ENCODE measurements at regions not wholly inside any gene's neighbourhood (a gene's known extent, or its start where the extent isn't known, plus 50 kb on each side); places are given as distances from the start of the nearest gene placed in this dataset.

DNA sequence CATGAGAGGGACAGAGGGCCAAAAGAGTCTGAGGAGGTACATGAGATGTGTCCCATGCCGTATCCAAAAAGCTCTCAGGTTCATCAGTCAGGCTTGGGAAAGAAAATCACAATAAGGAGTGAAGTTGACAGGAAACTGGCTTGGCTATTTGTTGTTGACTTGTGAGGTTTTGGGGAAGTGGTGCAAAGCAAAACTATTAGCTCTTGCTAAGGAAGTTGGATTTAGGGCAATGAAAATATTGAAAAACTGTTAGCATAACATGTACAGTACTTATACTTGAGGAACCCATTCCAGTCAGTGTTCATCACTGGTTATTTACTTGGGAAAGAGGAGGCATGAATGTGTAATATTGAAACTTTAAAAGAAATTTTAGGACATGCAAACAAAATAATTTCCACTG is 145.9 kb downstream of the DUSP6 start:
- Histone ChIP-seq H3K4me3 (no peak overlapping the region), H3K27me3 (no peaks in the 10 kb centered on the region), H3K4me1 (peaks cover 0 to 3% of the 10 kb centered on the region in 2 donors), H3K27ac (no peak overlapping the region), H3K9me3 (no peaks in the 10 kb centered on the region), H3K36me3 (no peaks in the 10 kb centered on the region)
- no peak for DNase-seq (ENCODE audit: low spot score in 2 of 2)
- TF ChIP-seq, protein P1, sequence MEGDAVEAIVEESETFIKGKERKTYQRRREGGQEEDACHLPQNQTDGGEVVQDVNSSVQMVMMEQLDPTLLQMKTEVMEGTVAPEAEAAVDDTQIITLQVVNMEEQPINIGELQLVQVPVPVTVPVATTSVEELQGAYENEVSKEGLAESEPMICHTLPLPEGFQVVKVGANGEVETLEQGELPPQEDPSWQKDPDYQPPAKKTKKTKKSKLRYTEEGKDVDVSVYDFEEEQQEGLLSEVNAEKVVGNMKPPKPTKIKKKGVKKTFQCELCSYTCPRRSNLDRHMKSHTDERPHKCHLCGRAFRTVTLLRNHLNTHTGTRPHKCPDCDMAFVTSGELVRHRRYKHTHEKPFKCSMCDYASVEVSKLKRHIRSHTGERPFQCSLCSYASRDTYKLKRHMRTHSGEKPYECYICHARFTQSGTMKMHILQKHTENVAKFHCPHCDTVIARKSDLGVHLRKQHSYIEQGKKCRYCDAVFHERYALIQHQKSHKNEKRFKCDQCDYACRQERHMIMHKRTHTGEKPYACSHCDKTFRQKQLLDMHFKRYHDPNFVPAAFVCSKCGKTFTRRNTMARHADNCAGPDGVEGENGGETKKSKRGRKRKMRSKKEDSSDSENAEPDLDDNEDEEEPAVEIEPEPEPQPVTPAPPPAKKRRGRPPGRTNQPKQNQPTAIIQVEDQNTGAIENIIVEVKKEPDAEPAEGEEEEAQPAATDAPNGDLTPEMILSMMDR (IDR thresholded peaks at IDR 0.05): no peak
- intact Hi-C loops (cut with DNase I): no loop called here

DNA sequence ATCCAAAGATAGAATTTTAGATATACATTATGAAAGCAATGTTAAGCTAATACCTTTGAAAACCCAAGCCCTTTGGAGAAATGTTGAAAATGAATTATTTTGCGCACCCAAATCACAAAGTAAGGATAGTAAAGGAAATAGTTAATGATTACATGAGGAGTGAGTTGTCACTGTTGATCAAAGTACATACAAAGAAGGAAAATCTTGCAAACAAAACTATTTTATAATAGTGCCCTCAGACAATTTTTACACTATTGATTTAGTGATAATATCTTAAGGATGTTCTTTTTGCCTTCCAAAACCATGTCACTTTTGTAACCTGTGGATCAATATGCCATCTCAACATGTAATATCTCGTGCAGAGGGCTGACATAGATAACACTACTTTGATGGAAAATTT is 146.8 kb downstream of the DUSP6 start:
- H3K36me3 ChIP-seq: no peaks in the 10 kb centered on the region
- H3K4me1 ChIP-seq: no peaks in the 10 kb centered on the region
- DNase-seq (ENCODE audit: low spot score in 2 of 2): no peak
- H3K4me3 ChIP-seq: no peak overlapping the region
- TF ChIP-seq, protein P1 (IDR thresholded peaks at IDR 0.05): no peak
- intact Hi-C loops (cut with DNase I): no loop called here
- no peaks in the 10 kb centered on the region for H3K9me3 ChIP-seq
- H3K27ac ChIP-seq: no peak overlapping the region
- no peaks in the 10 kb centered on the region for H3K27me3 ChIP-seq

DNA sequence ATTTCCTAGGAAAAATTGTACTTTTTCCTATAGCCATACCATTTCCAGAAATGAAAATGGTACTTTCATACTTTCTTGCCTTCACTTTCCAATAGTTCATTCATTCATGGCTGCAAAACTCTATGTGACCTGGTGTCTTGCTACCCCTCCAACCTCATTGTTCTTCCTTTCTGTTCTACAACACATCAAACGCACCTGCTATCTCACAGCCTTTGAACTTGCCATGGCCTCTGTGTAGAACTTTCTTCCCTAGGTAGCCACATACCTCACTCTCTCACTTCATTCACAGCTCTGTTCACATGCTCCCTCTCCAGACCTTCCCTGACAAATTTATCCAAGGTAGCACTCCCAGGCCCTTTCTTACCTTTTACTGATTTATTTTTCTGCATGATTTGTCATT is 149.2 kb downstream of the DUSP6 start:
- Histone ChIP-seq H3K4me3 (no peak overlapping the region), H3K27ac (no peak overlapping the region), H3K27me3 (no peaks in the 10 kb centered on the region), H3K36me3 (no peaks in the 10 kb centered on the region), H3K4me1 (no peaks in the 10 kb centered on the region), H3K9me3 (no peaks in the 10 kb centered on the region)
- TF ChIP-seq, protein P1 (IDR thresholded peaks at IDR 0.05): no peak
- intact Hi-C loops (cut with DNase I): no loop called here
- no peak for DNase-seq (ENCODE audit: low spot score in 2 of 2)

DNA sequence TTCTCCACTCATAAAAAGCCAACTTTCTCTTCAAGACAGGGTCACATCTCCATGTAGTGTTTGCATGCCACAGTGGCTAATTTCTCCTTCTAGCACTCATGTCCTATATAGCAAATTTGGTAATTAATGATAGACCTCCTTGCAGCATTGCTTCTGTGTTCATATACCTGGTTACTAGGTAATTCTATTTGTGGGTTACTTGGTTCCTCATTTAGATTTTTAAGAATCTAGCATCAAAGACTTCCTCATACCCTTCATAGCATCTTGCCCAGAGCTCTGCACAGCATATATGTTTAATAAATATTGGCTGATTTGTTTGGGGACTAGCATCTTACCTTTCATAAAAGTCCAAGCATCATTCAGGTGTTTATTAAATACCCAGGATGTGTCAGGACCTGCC is 152.1 kb downstream of the DUSP6 start:
- no peak overlapping the region for H3K4me3 ChIP-seq
- H3K27ac ChIP-seq: no peak overlapping the region
- H3K4me1 ChIP-seq: no peaks in the 10 kb centered on the region
- DNase-seq (ENCODE audit: low spot score in 2 of 2): no peak
- TF ChIP-seq, protein P1 (IDR thresholded peaks at IDR 0.05): no peak
- no peaks in the 10 kb centered on the region for H3K9me3 ChIP-seq
- H3K27me3 ChIP-seq: no peaks in the 10 kb centered on the region
- intact Hi-C loops (cut with DNase I): no loop called here
- no peaks in the 10 kb centered on the region for H3K36me3 ChIP-seq

DNA sequence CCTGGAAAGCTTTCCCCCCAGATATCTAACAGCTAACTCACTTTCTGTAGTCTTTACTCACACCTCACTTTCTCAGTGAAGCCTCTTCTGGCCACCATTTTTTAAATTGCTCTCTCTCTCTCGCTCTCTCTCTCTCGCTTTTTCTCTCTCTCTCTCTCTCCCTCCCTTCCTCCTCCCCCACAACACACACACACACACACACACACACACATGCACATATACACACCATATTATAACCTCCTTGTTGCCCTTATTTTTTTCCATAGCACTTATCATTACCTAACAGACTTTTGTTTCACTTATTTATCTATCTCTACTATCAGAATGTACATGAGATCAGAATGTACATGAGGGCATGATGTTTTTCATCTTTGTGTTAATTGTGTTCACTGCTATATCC is 156.8 kb downstream of the DUSP6 start:
- TF ChIP-seq, protein P1 (IDR thresholded peaks at IDR 0.05): no peak
- DNase-seq (ENCODE audit: low spot score in 2 of 2): no peak
- H3K4me3 ChIP-seq: no peak overlapping the region
- peaks cover 0 to 2% of the 10 kb centered on the region in 2 donors for H3K9me3 ChIP-seq
- H3K4me1 ChIP-seq: no peaks in the 10 kb centered on the region
- H3K36me3 ChIP-seq: no peaks in the 10 kb centered on the region
- no peaks in the 10 kb centered on the region for H3K27me3 ChIP-seq
- no peak overlapping the region for H3K27ac ChIP-seq
- intact Hi-C loops (cut with DNase I): no loop called here

DNA sequence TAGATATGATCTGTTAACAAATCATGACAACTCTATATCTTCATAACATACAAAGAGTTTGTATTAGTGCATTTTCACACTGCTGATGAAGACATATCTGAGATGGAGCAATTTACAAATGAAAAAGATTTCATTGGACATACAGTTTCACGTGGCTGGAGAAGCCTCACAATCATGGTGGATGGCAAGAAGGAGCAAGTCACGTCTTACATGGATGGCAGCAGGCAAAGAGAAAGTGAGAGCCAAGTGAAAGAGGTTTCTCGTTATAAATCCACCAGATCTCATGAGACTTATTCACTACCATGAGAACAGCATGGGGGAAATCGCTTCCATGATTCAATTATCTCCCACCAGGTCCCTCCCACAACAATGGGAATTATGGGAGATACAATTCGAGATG is 157.6 kb downstream of the DUSP6 start:
- H3K36me3 ChIP-seq: no peaks in the 10 kb centered on the region
- TF ChIP-seq, protein P1 (IDR thresholded peaks at IDR 0.05): no peak
- no peaks in the 10 kb centered on the region for H3K27me3 ChIP-seq
- no peak for DNase-seq (ENCODE audit: low spot score in 2 of 2)
- peaks cover 0 to 10% of the 10 kb centered on the region in 2 donors for H3K9me3 ChIP-seq
- intact Hi-C loops (cut with DNase I): no loop called here
- no peak overlapping the region for H3K27ac ChIP-seq
- no peak overlapping the region for H3K4me3 ChIP-seq
- H3K4me1 ChIP-seq: no peaks in the 10 kb centered on the region
